HCT116 (cell line): ENCODE measurements at regions not wholly inside any gene's neighbourhood (a gene's known extent, or its start where the extent isn't known, plus 50 kb on each side); places are given as distances from the start of the nearest gene placed in this dataset.

Experiments used
- ATAC-seq: fragments of 200-7000 bp; cut with Tn5 transposase; 2 replicates; pipeline ENCODE4 v1.9.1; 2020; ENCODE audit warnings: mild to moderate bottlenecking, moderate library complexity
- BruUV-seq: library from RNA; stranded (reverse); fragments of 400-500 nt; replicated peaks from 2 replicates; lab custom pipeline; 2021; lab: Mats Ljungman, UMichigan
- CTCF ChIA-PET: fragments of 300-600 bp; sonication (Branson Sonifier 250); formaldehyde crosslinking; loops from one replicate; lab custom pipeline; 2021; ENCODE audit warnings: antibody characterized with exemption; lab: Charles Lee
- POLR2A ChIA-PET: fragments of 300-600, 350-600 bp; sonication (Branson Sonifier 250); formaldehyde crosslinking; loops from one replicate; lab custom pipeline; 2021; ENCODE audit warnings: antibody characterized with exemption; lab: Charles Lee
- RAD21 ChIA-PET, 2 experiments: fragments of 300-600 bp; sonication (Branson Sonifier 250); formaldehyde crosslinking; loops; one replicate each; lab custom pipeline; 2023; ENCODE audit warnings: low total read pairs in 2 of 2; ENCODE audit not compliant: uncharacterized antibody in 2 of 2, unreplicated experiment in 2 of 2, low non-redundant PET in 1 of 2; lab: Charles Lee
- DNase-seq: peaks from one replicate; pipeline ENCODE4 v3.0.0-alpha.2; 2010; ENCODE audit warnings: low read depth, low spot score
- H2AFZ ChIP-seq: fragments of 200-600 bp; shearing (Covaris generic), sonication (generic); 2 replicates; pipeline ENCODE4 v1.6.1; 2017; ENCODE audit warnings: low read depth, mixed run types, mixed read lengths, antibody characterized with exemption, low read length; ENCODE audit not compliant: poor library complexity, severe bottlenecking
- H3K27ac ChIP-seq: 2 replicates; pipeline ENCODE4 v1.5.1; 2012; ENCODE audit warnings: low read depth, low read length
- H3K27me3 ChIP-seq: fragments of 200-600 bp; sonication (generic); 2 replicates; pipeline ENCODE4 v1.6.1; 2016; ENCODE audit warnings: mixed run types, low read length, mixed read lengths; ENCODE audit not compliant: insufficient read depth
- H3K36me3 ChIP-seq, 2 experiments: fragments of 200-500 bp in 1 of 2; fragments of 200-600 bp in 1 of 2; sonication (Bioruptor generic) in 1 of 2; sonication (generic) in 1 of 2; 2 replicates each; pipeline versions ENCODE4 v1.5.1 to v1.6.1; 2014 to 2016; ENCODE audit warnings: low read length in 2 of 2, inconsistent platforms in 1 of 2, mixed read lengths in 1 of 2, mixed run types in 1 of 2; ENCODE audit not compliant: insufficient read depth in 2 of 2, control insufficient read depth in 1 of 2
- H3K4me1 ChIP-seq, 2 experiments: fragments of 200-600 bp in 1 of 2; sonication (generic) in 1 of 2; 2 replicates each; pipeline versions ENCODE4 v1.5.1 to v1.6.1; 2012 to 2017; ENCODE audit warnings: low read length in 2 of 2, inconsistent platforms in 1 of 2, mild to moderate bottlenecking in 1 of 2, mixed read lengths in 1 of 2, mixed run types in 1 of 2, moderate library complexity in 1 of 2; ENCODE audit not compliant: insufficient read depth in 2 of 2, control insufficient read depth in 1 of 2
- H3K4me2 ChIP-seq: fragments of 200-600 bp; sonication (generic); 2 replicates; pipeline ENCODE4 v1.6.1; 2017; ENCODE audit warnings: mixed run types, low read length, mixed read lengths
- H3K4me3 ChIP-seq, 2 experiments: fragments of 200-600 bp in 1 of 2; sonication (generic) in 1 of 2; replicated peaks in 1 of 2; 2 replicates each; pipeline ENCODE4 v1.5.1; 2011 to 2016; ENCODE audit warnings: low read length in 2 of 2, control low read depth in 1 of 2, low read depth in 1 of 2, mild to moderate bottlenecking in 1 of 2, mixed read lengths in 1 of 2, mixed run types in 1 of 2
- H3K79me2 ChIP-seq: fragments of 200-600 bp; sonication (generic); 2 replicates; pipeline ENCODE4 v1.6.1; 2017; ENCODE audit warnings: mild to moderate bottlenecking, mixed run types, low read length, moderate library complexity, mixed read lengths; ENCODE audit not compliant: insufficient read depth
- H3K9ac ChIP-seq: fragments of 200-600 bp; sonication (generic); 2 replicates; pipeline ENCODE4 v1.6.1; 2016; ENCODE audit warnings: low read length, mixed read lengths
- H3K9me2 ChIP-seq: fragments of 200-600 bp; sonication (generic), shearing (Covaris generic); 2 replicates; pipeline ENCODE4 v1.6.1; 2017; ENCODE audit warnings: mixed run types, mild to moderate bottlenecking, moderate library complexity; ENCODE audit not compliant: insufficient read depth
- H3K9me3 ChIP-seq, 2 experiments: fragments of 200-500 bp in 1 of 2; fragments of 200-600 bp in 1 of 2; sonication (Bioruptor generic) in 1 of 2; sonication (generic) in 1 of 2; 2 replicates each; pipeline ENCODE4 v1.6.1; 2014 to 2017; ENCODE audit warnings: low read length in 2 of 2, mixed read lengths in 2 of 2, inconsistent platforms in 1 of 2, low read depth in 1 of 2, mild to moderate bottlenecking in 1 of 2, mixed run types in 1 of 2, moderate library complexity in 1 of 2; ENCODE audit not compliant: control insufficient read depth in 1 of 2, insufficient read depth in 1 of 2
- H4K20me1 ChIP-seq: fragments of 200-600 bp; sonication (generic), shearing (Covaris generic); 2 replicates; pipeline ENCODE4 v1.6.1; 2017; ENCODE audit warnings: mixed run types, mild to moderate bottlenecking, moderate library complexity; ENCODE audit not compliant: insufficient read depth
- CBX3 ChIP-seq: IDR thresholded peaks from 2 replicates; pipeline ENCODE4 v1.6.1; 2012; ENCODE audit warnings: low read depth
- CEBPB ChIP-seq: IDR thresholded peaks from 2 replicates; pipeline ENCODE4 v1.6.1; 2012; ENCODE audit warnings: low read depth
- EGR1 ChIP-seq: IDR thresholded peaks from 2 replicates; pipeline ENCODE4 v1.6.1; 2012; ENCODE audit warnings: low read depth
- ELF1 ChIP-seq: IDR thresholded peaks from 2 replicates; pipeline ENCODE4 v1.6.1; 2012; ENCODE audit warnings: low read depth, borderline replicate concordance
- EZH2 ChIP-seq: fragments of 200-600 bp; sonication (generic); IDR thresholded peaks from 2 replicates; pipeline ENCODE4 v1.6.1; 2017; ENCODE audit warnings: antibody characterized with exemption, mixed run types
- EZH2phosphoT487 ChIP-seq: fragments of 200-600 bp; IDR thresholded peaks from 2 replicates; pipeline ENCODE4 v1.6.1; 2018; ENCODE audit warnings: antibody characterized with exemption, borderline replicate concordance
- FOSL1 ChIP-seq: IDR thresholded peaks from 2 replicates; pipeline ENCODE4 v1.6.1; 2012; ENCODE audit warnings: low read depth
- JUND ChIP-seq: IDR thresholded peaks from 2 replicates; pipeline ENCODE4 v1.6.1; 2012
- POLR2A ChIP-seq: IDR thresholded peaks from 2 replicates; pipeline ENCODE4 v1.7.0; 2011; ENCODE audit warnings: borderline replicate concordance; ENCODE audit not compliant: insufficient read depth, insufficient read length; ENCODE audit errors: extremely low read depth
- POLR2AphosphoS5 ChIP-seq: IDR thresholded peaks from 2 replicates; pipeline ENCODE4 v1.6.1; 2011; ENCODE audit warnings: mild to moderate bottlenecking, low read depth, low read length, moderate library complexity
- RAD21 ChIP-seq: IDR thresholded peaks from 2 replicates; pipeline ENCODE4 v1.6.1; 2012; ENCODE audit warnings: low read depth, mild to moderate bottlenecking
- SIN3A ChIP-seq: IDR thresholded peaks from 2 replicates; pipeline ENCODE4 v1.6.1; 2012; ENCODE audit warnings: low read depth
- SP1 ChIP-seq: IDR thresholded peaks from 2 replicates; pipeline ENCODE4 v1.6.1; 2012; ENCODE audit warnings: low read depth
- SRF ChIP-seq: IDR thresholded peaks from 2 replicates; pipeline ENCODE4 v1.6.1; 2012; ENCODE audit warnings: low read depth
- YY1 ChIP-seq: IDR thresholded peaks from 2 replicates; pipeline ENCODE4 v1.6.1; 2011; ENCODE audit warnings: low read length, low read depth, moderate library complexity, mild to moderate bottlenecking; ENCODE audit not compliant: insufficient replicate concordance; ENCODE audit errors: extremely low read depth
- ZFX ChIP-seq: fragments of 450-650 bp; IDR thresholded peaks from 2 replicates; pipeline ENCODE4 v1.6.1; 2017
- ZNF274 ChIP-seq: fragments of 200-500 bp; sonication (Bioruptor generic); IDR thresholded peaks from 2 replicates; pipeline ENCODE4 v1.6.1; 2014; ENCODE audit warnings: mild to moderate bottlenecking, low read depth, low read length, inconsistent platforms
- intact Hi-C: fragments of 100-400 bp; cut with micrococcal nuclease; formaldehyde crosslinking; loops from 2 replicates; pipeline ENCODE4 v1.10.0; 2022
- TF ChIP-seq, protein P1 (sequence below): IDR thresholded peaks from 2 replicates; pipeline ENCODE4 v1.6.1; 2012; ENCODE audit warnings: low read depth
- TF ChIP-seq, protein P2 (sequence below): IDR thresholded peaks from 2 replicates; pipeline ENCODE4 v1.6.1; 2012
- TF ChIP-seq, protein P3 (sequence below), 3 experiments: fragments of 200-600 bp in 1 of 3; sonication (generic) in 1 of 3; IDR thresholded peaks in 2 of 3; conservative IDR thresholded peaks in 1 of 3; 2 replicates each; pipeline ENCODE4 v1.5.1; 2012 to 2017; ENCODE audit warnings: low read depth in 2 of 3, low read length in 2 of 3, antibody characterized with exemption in 1 of 3, borderline replicate concordance in 1 of 3, control low read depth in 1 of 3, mild to moderate bottlenecking in 1 of 3, mixed read lengths in 1 of 3, mixed run types in 1 of 3, moderate library complexity in 1 of 3; ENCODE audit not compliant: insufficient read depth in 1 of 3
- TF ChIP-seq, protein P4 (sequence below): IDR thresholded peaks from 2 replicates; pipeline ENCODE4 v1.6.1; 2011; ENCODE audit warnings: mild to moderate bottlenecking, low read length, moderate library complexity; ENCODE audit not compliant: insufficient replicate concordance; ENCODE audit errors: extremely low read depth

DNA sequence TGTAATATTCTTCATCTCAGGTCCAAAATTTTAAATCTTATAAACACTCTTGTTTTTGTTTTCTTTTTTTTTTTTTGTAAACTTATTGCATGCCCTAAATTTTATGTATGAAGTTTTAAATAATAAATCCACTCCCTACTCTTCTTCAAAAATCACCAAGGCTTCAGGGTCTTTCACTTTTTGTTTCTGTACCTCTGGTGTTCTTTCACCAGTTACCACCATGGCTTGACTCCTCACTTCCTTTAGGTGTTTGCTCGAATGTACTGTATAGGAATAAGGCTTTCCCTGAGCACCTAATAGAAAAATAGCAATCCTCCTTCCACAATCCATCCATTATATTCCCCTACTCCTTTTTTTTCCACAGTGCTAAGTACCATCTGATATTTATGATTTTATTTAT, 962.8 kb upstream of the POT1 start (continued):
- TF ChIP-seq, protein P1, sequence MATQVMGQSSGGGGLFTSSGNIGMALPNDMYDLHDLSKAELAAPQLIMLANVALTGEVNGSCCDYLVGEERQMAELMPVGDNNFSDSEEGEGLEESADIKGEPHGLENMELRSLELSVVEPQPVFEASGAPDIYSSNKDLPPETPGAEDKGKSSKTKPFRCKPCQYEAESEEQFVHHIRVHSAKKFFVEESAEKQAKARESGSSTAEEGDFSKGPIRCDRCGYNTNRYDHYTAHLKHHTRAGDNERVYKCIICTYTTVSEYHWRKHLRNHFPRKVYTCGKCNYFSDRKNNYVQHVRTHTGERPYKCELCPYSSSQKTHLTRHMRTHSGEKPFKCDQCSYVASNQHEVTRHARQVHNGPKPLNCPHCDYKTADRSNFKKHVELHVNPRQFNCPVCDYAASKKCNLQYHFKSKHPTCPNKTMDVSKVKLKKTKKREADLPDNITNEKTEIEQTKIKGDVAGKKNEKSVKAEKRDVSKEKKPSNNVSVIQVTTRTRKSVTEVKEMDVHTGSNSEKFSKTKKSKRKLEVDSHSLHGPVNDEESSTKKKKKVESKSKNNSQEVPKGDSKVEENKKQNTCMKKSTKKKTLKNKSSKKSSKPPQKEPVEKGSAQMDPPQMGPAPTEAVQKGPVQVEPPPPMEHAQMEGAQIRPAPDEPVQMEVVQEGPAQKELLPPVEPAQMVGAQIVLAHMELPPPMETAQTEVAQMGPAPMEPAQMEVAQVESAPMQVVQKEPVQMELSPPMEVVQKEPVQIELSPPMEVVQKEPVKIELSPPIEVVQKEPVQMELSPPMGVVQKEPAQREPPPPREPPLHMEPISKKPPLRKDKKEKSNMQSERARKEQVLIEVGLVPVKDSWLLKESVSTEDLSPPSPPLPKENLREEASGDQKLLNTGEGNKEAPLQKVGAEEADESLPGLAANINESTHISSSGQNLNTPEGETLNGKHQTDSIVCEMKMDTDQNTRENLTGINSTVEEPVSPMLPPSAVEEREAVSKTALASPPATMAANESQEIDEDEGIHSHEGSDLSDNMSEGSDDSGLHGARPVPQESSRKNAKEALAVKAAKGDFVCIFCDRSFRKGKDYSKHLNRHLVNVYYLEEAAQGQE: no peak
- TF ChIP-seq FOSL1 (no peak), CBX3 (no peak), ZFX (no peak), RAD21 (no peak), EGR1 (no peak)
- TF ChIP-seq, protein P2, sequence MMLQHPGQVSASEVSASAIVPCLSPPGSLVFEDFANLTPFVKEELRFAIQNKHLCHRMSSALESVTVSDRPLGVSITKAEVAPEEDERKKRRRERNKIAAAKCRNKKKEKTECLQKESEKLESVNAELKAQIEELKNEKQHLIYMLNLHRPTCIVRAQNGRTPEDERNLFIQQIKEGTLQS: no peak

DNA sequence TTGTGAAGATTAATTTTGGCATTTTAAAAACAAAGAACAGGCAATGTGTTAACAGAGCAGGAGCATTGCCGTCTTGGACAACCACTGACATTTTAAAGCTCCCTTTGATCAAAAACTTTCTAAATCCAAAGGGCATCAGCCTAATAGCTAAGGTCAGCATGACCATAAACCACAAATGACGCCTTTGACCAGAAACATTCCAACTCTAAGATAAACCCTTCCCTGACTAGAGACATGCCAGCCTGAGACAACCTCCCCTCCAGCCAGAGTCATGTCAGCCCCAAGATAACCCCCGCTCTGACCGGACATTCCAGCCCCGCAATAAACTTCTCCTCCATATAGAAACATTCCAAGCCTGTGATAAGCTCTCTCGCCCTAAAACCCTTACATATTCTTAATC, 949.4 kb upstream of the POT1 start:
- peaks cover 0 to 11% of the 10 kb centered on the region in 2 experiments; a peak in 3 of 4 replicates for H3K4me1 ChIP-seq
- no peaks in the 10 kb centered on the region for H3K27me3 ChIP-seq
- H3K36me3 ChIP-seq: no peaks in the 10 kb centered on the region
- no peak overlapping the region for H3K9ac ChIP-seq
- no TSS peak for BruUV-seq
- ChIA-PET CTCF (no interaction called here), RAD21 (no interaction called here), POLR2A (no interaction called here)
- DNase-seq: peak; percentile 28
- H3K79me2 ChIP-seq: no peaks in the 10 kb centered on the region
- H3K9me3 ChIP-seq: no peaks in the 10 kb centered on the region
- 0 out of 4 replicates have a peak overlapping the region, but pooled peaks of 1 of the 2 experiments have one; percentile 14 for H3K4me3 ChIP-seq
- H2AFZ ChIP-seq: peak overlapping the region; percentile 56
- peak; percentile 97 for ATAC-seq
- no peaks in the 10 kb centered on the region for H3K9me2 ChIP-seq
- H4K20me1 ChIP-seq: no peaks in the 10 kb centered on the region
- intact Hi-C loops: no loop called here
- peak overlapping the region; percentile 52 for H3K4me2 ChIP-seq
- H3K27ac ChIP-seq: no peak overlapping the region
- TF ChIP-seq EZH2phosphoT487 (no peak), POLR2A (no peak), ZNF274 (no peak), CEBPB (no peak), SRF (no peak), SIN3A (no peak), ELF1 (no peak), ZFX (no peak), YY1 (no peak), POLR2AphosphoS5 (no peak), EGR1 (no peak), EZH2 (no peak), JUND (no peak), SP1 (no peak)
- TF ChIP-seq, protein P3, sequence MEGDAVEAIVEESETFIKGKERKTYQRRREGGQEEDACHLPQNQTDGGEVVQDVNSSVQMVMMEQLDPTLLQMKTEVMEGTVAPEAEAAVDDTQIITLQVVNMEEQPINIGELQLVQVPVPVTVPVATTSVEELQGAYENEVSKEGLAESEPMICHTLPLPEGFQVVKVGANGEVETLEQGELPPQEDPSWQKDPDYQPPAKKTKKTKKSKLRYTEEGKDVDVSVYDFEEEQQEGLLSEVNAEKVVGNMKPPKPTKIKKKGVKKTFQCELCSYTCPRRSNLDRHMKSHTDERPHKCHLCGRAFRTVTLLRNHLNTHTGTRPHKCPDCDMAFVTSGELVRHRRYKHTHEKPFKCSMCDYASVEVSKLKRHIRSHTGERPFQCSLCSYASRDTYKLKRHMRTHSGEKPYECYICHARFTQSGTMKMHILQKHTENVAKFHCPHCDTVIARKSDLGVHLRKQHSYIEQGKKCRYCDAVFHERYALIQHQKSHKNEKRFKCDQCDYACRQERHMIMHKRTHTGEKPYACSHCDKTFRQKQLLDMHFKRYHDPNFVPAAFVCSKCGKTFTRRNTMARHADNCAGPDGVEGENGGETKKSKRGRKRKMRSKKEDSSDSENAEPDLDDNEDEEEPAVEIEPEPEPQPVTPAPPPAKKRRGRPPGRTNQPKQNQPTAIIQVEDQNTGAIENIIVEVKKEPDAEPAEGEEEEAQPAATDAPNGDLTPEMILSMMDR (IDR thresholded peaks at IDR 0.05 in 2 of 3, conservative IDR thresholded peaks at IDR 0.05 in 1 of 3; ENCODE audit: borderline replicate concordance in 1 of 3, insufficient read depth in 1 of 3, low read depth in 2 of 3, low read length in 2 of 3): no peak
- TF ChIP-seq, protein P4, sequence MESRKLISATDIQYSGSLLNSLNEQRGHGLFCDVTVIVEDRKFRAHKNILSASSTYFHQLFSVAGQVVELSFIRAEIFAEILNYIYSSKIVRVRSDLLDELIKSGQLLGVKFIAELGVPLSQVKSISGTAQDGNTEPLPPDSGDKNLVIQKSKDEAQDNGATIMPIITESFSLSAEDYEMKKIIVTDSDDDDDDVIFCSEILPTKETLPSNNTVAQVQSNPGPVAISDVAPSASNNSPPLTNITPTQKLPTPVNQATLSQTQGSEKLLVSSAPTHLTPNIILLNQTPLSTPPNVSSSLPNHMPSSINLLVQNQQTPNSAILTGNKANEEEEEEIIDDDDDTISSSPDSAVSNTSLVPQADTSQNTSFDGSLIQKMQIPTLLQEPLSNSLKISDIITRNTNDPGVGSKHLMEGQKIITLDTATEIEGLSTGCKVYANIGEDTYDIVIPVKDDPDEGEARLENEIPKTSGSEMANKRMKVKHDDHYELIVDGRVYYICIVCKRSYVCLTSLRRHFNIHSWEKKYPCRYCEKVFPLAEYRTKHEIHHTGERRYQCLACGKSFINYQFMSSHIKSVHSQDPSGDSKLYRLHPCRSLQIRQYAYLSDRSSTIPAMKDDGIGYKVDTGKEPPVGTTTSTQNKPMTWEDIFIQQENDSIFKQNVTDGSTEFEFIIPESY: no peak
